Activated CD4-positive, alpha-beta T cell treated with anti-CD3 and anti-CD28 coated beads for 4 hours (primary cell): ENCODE measurements at regions not wholly inside any gene's neighbourhood (a gene's known extent, or its start where the extent isn't known, plus 50 kb on each side); places are given as distances from the start of the nearest gene placed in this dataset.

Source experiments
- DNase-seq, 2 donors: peaks; one replicate each; pipeline ENCODE4 v3.0.0-alpha.2; 2020

GRCh38 chr2:129431881-129432280 is 547.6 kb upstream of the RAB6C start:
- no peak for DNase-seq

- no peak for DNase-seq
Measured at GRCh38 chr2:129436809-129437208, 542.7 kb upstream of the RAB6C start.

DNA sequence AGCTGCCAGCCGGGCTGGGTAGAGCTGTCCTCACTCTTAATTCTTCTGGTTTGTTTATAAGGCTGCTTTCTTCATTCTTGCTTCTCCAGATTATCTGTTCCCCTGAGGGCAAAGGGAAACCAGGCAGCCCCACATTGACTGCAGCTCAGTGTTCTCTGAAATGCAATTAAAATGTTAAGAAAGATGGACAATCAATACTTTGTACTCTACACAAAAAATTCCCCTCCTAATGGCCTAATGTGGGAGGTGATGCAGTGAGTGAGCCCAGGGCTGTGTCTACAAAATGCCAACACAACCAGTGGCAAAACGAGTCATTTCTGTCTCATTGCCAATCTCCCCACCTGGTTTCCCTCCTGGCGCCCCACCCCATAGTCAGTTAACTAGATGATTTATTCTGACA is 541.7 kb upstream of the RAB6C start:
- DNase-seq = no peak

DNA sequence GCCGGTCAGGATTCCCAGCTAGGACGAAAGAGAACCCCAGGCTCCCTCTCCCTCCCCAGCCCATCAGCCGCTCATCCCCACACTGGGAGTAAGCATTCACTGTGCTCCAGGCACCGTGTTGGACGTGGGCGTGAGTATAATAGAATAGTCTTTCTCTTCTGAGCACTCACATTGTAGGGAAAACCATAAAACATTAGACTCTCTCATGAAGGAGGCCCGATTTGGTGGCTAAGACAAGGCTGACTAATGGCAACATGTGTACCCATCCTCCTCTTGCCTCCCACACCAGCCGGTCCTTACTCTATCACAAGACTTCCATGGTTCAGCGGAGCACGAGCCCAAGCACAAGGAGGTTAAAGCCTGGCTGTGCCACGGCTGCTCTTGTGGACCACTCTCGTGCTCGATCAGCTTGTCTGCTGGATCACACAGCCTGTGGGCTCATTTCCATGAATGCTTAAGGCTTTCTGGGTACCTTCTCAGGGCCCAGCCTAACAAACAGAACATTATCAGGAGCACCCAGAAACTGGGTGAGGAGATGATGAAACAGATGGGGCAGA is 540.9 kb upstream of the RAB6C start:
- no peak for DNase-seq

DNA sequence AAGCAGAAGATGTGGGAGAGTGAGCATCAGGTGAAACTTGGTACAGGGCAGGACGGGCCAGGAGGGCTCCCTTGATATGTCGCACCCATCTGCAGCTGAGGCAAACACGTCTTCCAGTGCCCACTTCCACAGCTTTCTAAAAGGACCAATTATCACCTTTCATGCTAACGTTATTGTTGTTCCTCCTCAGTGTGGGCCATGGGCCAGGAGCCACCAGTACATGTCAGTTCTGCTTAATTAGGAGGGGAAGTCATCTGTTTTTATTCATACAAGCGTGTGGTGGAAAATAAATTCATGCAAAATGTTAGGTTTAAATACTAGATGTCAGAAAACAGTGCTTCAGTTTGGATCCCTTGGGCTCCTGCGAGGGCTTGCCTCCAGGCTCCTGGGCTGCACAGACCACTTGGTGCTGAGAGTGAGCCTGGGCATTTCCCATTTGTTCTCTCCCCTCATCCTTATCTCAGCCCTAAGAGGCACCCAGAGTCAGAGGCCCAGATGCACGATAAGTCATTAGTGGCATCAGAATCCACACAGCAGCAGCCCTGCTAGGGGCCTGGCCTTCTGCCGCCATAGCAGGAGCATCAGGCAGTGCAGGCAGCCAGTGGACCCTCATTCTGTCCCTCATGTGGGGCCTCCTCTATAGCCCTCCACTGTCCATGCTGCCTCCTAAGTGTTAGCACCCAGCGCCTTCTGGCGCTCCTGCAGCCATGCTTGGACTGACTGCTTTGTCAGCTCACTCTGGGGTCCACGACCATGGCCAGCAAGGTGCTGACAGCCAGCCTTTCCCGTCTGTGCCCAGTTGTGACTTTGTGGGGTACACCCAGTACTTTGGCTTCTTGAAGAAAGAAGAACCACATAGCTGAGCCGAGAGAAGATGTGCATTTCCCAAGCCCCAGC is 539.8 kb upstream of the RAB6C start:
- DNase-seq = no peak

DNA sequence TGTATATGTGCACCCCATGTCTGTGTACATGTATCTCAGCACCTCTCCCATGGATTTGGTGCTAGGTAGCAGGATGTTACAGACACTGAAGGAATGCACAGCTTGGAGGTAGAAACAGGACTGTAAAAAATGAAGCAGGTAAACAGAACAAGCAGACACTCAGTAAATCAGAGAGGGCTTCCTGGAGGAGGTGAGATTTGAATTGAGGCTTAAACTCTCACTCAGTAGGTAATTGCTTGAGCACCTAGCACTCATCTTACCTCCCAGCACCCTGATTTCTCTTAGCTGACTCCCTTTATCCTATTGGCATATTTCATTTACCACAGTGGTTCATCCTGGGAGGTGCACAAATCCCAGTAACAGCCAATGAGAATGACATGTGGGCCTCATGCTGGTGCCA is 537.9 kb upstream of the RAB6C start:
- no peak for DNase-seq

- no peak for DNase-seq
Measured at GRCh38 chr2:129443235-129443864, 536.1 kb upstream of the RAB6C start.

DNA sequence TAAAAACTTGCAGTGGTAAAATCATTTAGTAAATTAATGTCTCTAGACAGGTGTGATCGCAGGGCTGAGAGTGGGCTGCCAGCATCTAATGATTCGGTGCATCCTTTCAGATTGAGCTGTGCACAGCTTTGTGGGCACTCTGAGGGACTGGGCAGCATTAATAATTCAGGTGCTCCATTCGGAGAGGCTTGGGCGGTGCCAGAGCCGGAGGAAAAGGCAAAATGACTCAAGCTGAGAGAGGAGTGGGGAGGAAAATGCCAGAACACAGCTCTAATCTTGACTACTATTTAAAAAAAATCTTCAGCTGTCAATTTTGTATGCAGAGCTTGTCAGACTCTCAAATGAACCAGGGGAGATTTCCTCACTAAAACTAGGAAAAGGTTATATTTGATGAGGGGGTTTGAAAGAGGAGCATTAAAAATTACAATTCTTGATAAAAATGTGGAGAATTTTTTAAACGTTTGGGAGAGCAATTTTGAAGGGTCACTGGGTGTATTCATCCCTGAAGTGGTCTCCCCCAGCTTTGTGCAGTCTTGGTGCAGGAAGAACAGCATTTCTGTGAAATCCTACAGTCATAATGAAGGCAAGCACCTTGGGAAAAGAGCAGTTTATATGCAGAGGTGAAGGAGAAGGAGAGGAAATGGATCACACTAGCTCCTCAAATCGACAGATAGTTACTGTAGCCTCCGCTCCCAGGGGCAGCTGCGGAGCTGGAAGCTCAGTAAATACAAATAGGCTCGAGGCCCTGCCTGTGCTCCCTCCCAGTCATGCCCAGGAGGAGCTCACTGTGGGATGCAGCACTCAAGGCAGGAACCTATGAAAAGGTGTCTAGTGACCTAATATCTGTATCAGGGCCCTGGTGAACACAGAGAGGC is 535.4 kb upstream of the RAB6C start:
- DNase-seq = no peak

DNA sequence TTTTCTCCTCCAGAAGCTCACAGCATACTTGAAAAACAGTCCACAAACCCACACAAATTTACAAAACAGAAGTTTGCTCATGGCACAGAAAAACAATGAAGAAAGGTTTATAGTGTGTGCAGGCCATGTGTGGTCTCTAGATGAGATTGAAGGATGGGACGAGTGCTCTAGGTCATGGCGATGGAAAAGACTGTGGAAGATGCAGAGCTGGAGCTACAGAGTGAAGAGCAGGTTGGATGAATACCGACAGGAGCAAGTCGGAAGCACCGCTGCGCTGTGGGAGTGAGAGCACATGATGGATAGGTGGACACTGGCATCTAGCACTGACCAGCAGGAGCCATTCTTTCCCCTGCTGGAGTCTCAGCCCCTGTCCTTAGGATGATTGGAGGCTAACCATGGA is 534.7 kb upstream of the RAB6C start:
- DNase-seq = no peak

GRCh38 chr2:129456691-129457090 is 522.8 kb upstream of the RAB6C start:
- DNase-seq = no peak

DNA sequence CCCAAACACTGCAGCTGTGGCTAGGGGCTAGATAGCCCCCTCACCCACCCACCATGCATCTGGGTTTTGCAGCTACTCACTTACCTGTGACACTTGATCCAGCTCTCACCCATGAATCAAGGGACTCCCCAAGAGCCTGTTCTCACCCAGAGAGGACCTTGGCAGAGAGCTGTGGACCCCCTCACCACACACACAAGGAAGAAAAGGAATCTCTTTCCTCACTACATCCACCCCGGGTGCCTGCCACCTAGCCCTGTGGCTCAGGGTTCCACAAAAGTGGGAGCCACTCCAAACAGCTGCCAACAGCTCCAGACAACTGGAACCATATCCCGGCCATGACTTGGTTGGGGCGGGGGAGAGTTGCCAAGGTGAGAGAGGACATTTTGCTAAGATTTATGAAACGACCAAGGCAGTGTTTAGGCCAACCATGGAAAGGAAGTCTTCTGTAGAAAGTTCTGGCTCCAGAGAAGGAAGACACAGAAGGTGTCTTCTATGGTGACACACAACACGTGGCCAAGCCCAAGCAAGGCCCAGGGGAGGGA is 522.1 kb upstream of the RAB6C start:
- DNase-seq = no peak

- no peak for DNase-seq
Measured at GRCh38 chr2:129458006-129458405, 521.5 kb upstream of the RAB6C start.

GRCh38 chr2:129458436-129458835 is 521.0 kb upstream of the RAB6C start:
- DNase-seq = no peak

GRCh38 chr2:129459200-129459876 is 520.1 kb upstream of the RAB6C start:
- DNase-seq = no peak

- no peak for DNase-seq
Measured at GRCh38 chr2:129459881-129460280, 519.6 kb upstream of the RAB6C start.

DNA sequence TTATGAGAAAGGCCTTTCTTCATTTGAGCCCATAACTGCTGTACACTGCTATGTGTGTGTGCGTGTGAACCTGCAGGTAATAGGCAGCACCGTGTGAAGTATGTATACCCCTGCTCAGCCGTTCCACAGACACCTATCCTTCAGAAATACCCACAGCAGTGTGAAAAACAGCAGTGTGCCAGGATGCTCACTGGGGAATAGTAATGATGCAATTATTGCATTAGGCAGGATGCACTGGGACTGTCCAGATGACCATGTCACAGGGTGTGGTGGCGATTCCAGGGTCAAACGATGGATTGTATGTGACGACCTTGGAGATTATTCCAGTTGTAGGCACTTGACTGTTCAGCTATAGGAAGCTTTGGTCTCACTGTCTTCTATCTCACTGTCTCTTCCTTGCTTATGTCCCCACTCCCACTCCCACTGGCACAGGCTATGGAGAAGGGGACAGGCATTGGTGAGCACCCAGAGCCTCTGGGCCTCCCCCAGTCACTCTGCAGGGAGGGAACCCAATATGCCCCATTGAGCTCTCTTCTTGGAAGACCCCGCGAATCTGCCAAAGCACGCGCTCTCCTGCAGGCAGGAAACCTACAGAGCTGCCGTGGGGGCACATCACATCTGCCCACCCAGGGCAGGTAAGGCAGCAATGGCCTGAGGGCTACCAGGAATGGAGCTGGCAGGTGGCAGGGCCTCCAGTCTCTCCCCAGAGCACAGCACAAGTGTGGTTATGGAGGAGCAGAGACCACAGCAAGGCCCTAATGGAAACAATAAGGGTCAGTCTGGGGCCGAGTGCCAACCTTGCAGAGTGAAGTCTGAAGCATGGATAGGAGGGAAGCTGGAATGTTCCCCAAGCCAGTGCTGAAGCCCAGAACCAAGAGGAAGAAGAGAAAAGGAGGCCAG is 518.9 kb upstream of the RAB6C start:
- DNase-seq = no peak

- DNase-seq = no peak
Measured at GRCh38 chr2:129462349-129462748, 517.1 kb upstream of the RAB6C start.

- DNase-seq = no peak
Measured at GRCh38 chr2:129462967-129463366, 516.5 kb upstream of the RAB6C start.

DNA sequence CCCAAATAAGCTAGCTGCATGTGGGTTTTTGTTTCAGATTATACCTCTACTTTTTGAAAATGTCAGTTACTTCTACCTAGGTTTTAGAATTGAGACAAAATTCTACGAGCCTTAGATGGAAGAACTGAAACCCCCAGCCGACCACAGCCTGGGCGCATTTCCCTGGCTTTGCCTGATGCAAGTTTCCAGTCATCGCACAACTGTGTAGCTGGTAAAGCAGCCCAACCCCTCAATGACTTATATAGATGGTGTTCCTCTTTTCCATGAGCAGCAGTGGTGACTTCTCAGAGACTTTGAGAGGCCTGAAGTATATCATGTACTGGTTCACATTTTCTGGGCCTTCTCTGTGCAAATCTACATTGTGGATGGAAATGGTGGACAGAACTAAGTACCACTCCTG is 515.4 kb upstream of the RAB6C start:
- DNase-seq = no peak

- DNase-seq = no peak
Measured at GRCh38 chr2:129464631-129465030, 514.8 kb upstream of the RAB6C start.

DNA sequence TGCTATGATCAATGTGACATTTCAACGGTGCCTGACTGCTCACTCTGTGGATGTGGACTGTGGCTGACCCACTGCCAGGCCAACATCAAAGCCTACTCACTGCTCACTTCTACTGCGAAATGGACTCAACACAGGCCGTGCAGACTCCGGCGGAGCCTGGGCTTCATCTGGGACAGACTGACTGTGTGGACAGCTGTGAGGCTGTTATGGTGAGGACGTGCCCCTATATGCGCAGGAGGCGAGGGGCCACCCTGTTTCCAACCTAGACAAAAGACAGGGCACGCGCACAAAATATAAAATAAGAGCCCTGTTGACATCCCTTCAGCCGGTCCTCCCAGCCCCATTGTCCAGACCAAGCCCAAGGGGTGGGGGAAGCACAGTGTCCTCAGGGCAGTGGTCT is 514.4 kb upstream of the RAB6C start:
- DNase-seq = no peak
